Neuronal stem cell (in vitro differentiated cells): ENCODE measurements at regions not wholly inside any gene's neighbourhood (a gene's known extent, or its start where the extent isn't known, plus 50 kb on each side); places are given as distances from the start of the nearest gene placed in this dataset.

Experiments used
- DNase-seq: peaks from one replicate; pipeline ENCODE4 v3.0.0-alpha.2; 2013; ENCODE audit warnings: low spot score
- H2AFZ ChIP-seq: one replicate; pipeline ENCODE4 v1.6.1; 2013; ENCODE audit warnings: mild to moderate bottlenecking, low read length, inconsistent platforms
- H2AK5ac ChIP-seq: 2 replicates; pipeline ENCODE4 v1.6.1; 2013; ENCODE audit warnings: low read depth, mild to moderate bottlenecking, inconsistent platforms, low read length, moderate library complexity, mixed read lengths
- H2BK120ac ChIP-seq: 2 replicates; pipeline ENCODE4 v1.6.1; 2013; ENCODE audit warnings: low read depth, mild to moderate bottlenecking, inconsistent platforms, low read length, moderate library complexity, mixed read lengths
- H2BK12ac ChIP-seq: one replicate; pipeline ENCODE4 v1.6.1; 2013; ENCODE audit warnings: low read length, inconsistent platforms
- H2BK15ac ChIP-seq: 2 replicates; pipeline ENCODE4 v1.6.1; 2013; ENCODE audit warnings: mild to moderate bottlenecking, low read length, inconsistent platforms, mixed read lengths
- H2BK5ac ChIP-seq: one replicate; pipeline ENCODE4 v1.6.1; 2013; ENCODE audit warnings: inconsistent platforms, mild to moderate bottlenecking, low read length, moderate library complexity
- H3K14ac ChIP-seq: one replicate; pipeline ENCODE4 v1.6.1; 2013; ENCODE audit warnings: low read length, inconsistent platforms
- H3K18ac ChIP-seq: 2 replicates; pipeline ENCODE4 v1.6.1; 2013; ENCODE audit warnings: low read length, inconsistent platforms
- H3K23ac ChIP-seq: 2 replicates; pipeline ENCODE4 v1.6.1; 2013; ENCODE audit warnings: low read depth, mild to moderate bottlenecking, mixed read lengths, low read length, inconsistent platforms; ENCODE audit not compliant: poor library complexity
- H3K27ac ChIP-seq: replicated peaks from 3 replicates; pipeline ENCODE4 v1.5.1; 2013; ENCODE audit warnings: low read length, inconsistent platforms
- H3K27me3 ChIP-seq, 3 experiments: 2 replicates each; pipeline ENCODE4 v1.6.1; 2013; ENCODE audit warnings: low read length in 3 of 3, mild to moderate bottlenecking in 2 of 3, inconsistent platforms in 1 of 3, low read depth in 1 of 3, mixed read lengths in 1 of 3, moderate library complexity in 1 of 3; ENCODE audit not compliant: control insufficient read depth in 3 of 3, insufficient read depth in 3 of 3
- H3K36me3 ChIP-seq, 2 donors: replicated peaks in 1 of 2; 2 replicates each; pipeline ENCODE4 v1.6.1; 2013; ENCODE audit warnings: low read length in 2 of 2; ENCODE audit not compliant: control insufficient read depth in 2 of 2, insufficient read depth in 2 of 2
- H3K4ac ChIP-seq: 2 replicates; pipeline ENCODE4 v1.6.1; 2013; ENCODE audit warnings: inconsistent platforms, mild to moderate bottlenecking, low read length, moderate library complexity
- H3K4me1 ChIP-seq, 2 donors: 1 replicate in 1 of 2; 2 replicates in 1 of 2; pipeline ENCODE4 v1.6.1; 2013; ENCODE audit warnings: low read length in 2 of 2, low read depth in 1 of 2; ENCODE audit not compliant: control insufficient read depth in 2 of 2, insufficient read depth in 1 of 2
- H3K4me2 ChIP-seq: one replicate; pipeline ENCODE4 v1.6.1; 2013; ENCODE audit warnings: mild to moderate bottlenecking, low read length, inconsistent platforms; ENCODE audit not compliant: insufficient read depth, poor library complexity, severe bottlenecking
- H3K4me3 ChIP-seq, 2 donors: 2 replicates each; pipeline ENCODE4 v1.5.1; 2013; ENCODE audit warnings: low read length in 2 of 2, mild to moderate bottlenecking in 2 of 2, inconsistent platforms in 1 of 2, moderate library complexity in 1 of 2
- H3K79me1 ChIP-seq: one replicate; pipeline ENCODE4 v1.6.1; 2013; ENCODE audit warnings: low read depth, mild to moderate bottlenecking, inconsistent platforms, low read length, moderate library complexity
- H3K9ac ChIP-seq: one replicate; pipeline ENCODE4 v1.6.1; 2013; ENCODE audit warnings: mild to moderate bottlenecking, low read depth, low read length, inconsistent platforms; ENCODE audit not compliant: poor library complexity
- H3K9me3 ChIP-seq, 2 donors: replicated peaks in 1 of 2; 2 replicates each; pipeline versions ENCODE3 to v1.6.1; 2013; ENCODE audit warnings: low read length in 2 of 2, mild to moderate bottlenecking in 2 of 2, inconsistent platforms in 1 of 2, low read depth in 1 of 2, mixed read lengths in 1 of 2, moderate library complexity in 1 of 2; ENCODE audit not compliant: control insufficient read depth in 2 of 2, insufficient read depth in 1 of 2
- H4K8ac ChIP-seq: one replicate; pipeline ENCODE4 v1.6.1; 2013; ENCODE audit warnings: low read depth, mild to moderate bottlenecking, inconsistent platforms, low read length, moderate library complexity
- H4K91ac ChIP-seq: one replicate; pipeline ENCODE4 v1.6.1; 2013; ENCODE audit warnings: low read length, low read depth, mild to moderate bottlenecking, inconsistent platforms; ENCODE audit not compliant: poor library complexity
- WGBS, 2 donors: extraction: QIAGEN DNeasy Blood & Tissue Kit; methylation state at CpG; one replicate each; pipeline ENCODE4 v1.1.7; 2013; ENCODE audit warnings: missing lambda C conversion rate in 2 of 2, mixed read lengths in 1 of 2; ENCODE audit not compliant: insufficient read length in 2 of 2, insufficient replicate concordance in 1 of 2; ENCODE audit errors: extremely low coverage in 2 of 2; 5-methylcytosine and 5-hydroxymethylcytosine counted together

DNA sequence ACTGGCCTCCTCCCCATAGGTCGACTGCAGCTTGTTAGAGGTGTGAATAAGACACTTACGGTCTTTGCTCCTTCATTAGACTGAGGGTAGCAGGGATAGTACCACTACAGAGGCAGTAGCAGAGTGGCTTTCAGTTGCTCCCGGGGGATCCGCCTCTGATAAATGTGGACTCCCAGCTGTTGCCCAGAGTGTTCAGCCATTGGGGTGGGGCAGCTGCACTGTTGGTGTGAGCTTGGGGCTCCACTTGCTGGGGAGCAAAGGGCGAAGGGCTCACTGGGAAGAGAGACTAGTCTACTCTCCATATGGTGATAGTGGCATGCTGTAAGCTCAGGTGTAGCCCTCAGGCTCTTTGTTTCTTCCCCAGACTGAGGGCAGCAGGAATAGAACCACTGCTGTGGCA, 239.1 kb downstream of the LRRN1 start:
- Histone ChIP-seq H3K27me3 (no peaks in the 10 kb centered on the region), H3K27ac (no peak overlapping the region), H3K9ac (no peak overlapping the region), H3K79me1 (no peaks in the 10 kb centered on the region), H3K4ac (no peak overlapping the region), H3K18ac (peak overlapping the region; percentile 54), H2BK120ac (peak overlapping the region; percentile 55), H2AFZ (no peak overlapping the region), H2AK5ac (peak overlapping the region; percentile 85), H2BK12ac (no peak overlapping the region), H3K4me3 (no peak overlapping the region), H4K8ac (no peak overlapping the region), H3K14ac (no peak overlapping the region), H3K4me2 (no peak overlapping the region), H3K23ac (no peak overlapping the region), H4K91ac (no peak overlapping the region), H3K9me3 (peaks cover 0 to 2% of the 10 kb centered on the region in 2 donors), H2BK15ac (no peak overlapping the region), H3K36me3 (no peaks in the 10 kb centered on the region), H2BK5ac (no peak overlapping the region), H3K4me1 (peaks cover 0 to 3% of the 10 kb centered on the region in 2 donors)
- DNase-seq: no peak
- no CpG with 5 or more reads among the region's 5 CpGs for WGBS, 2 donors

DNA sequence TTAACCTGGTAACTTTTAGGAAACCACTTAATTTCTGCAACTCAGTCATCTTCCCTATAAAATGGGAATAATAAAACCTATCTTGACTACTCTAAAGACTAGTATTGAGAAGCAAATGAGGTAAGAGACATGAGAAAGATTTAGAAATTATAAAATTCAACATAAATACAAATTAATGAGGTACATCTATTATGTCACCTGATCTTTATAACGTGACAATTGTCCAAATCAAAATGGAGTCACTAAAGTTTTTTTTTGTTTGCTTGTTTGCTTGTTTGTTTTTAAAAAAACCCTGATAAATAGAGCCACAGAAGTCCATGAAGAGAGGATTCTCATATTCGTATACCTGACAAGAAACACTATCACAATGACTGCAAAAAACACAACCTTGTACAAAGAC, 242.8 kb downstream of the LRRN1 start:
- H3K9ac ChIP-seq: no peak overlapping the region
- H3K23ac ChIP-seq: no peak overlapping the region
- H2AFZ ChIP-seq: no peak overlapping the region
- peaks cover 0 to 2% of the 10 kb centered on the region in 2 donors for H3K9me3 ChIP-seq
- H2AK5ac ChIP-seq: no peak overlapping the region
- H3K18ac ChIP-seq: no peak overlapping the region
- H3K4ac ChIP-seq: no peak overlapping the region
- H2BK15ac ChIP-seq: no peak overlapping the region
- DNase-seq: no peak
- H4K91ac ChIP-seq: no peak overlapping the region
- H4K8ac ChIP-seq: no peak overlapping the region
- H3K4me3 ChIP-seq: no peak overlapping the region
- no peaks in the 10 kb centered on the region for H3K27me3 ChIP-seq
- no CpG with 5 or more reads among the region's 2 CpGs for WGBS, 2 donors
- no peak overlapping the region for H2BK5ac ChIP-seq
- H3K36me3 ChIP-seq: no peaks in the 10 kb centered on the region
- H3K79me1 ChIP-seq: no peaks in the 10 kb centered on the region
- H3K27ac ChIP-seq: no peak overlapping the region
- H3K14ac ChIP-seq: no peak overlapping the region
- no peak overlapping the region for H2BK120ac ChIP-seq
- H2BK12ac ChIP-seq: no peak overlapping the region
- peaks cover 0 to 3% of the 10 kb centered on the region in 2 donors for H3K4me1 ChIP-seq
- no peak overlapping the region for H3K4me2 ChIP-seq

DNA sequence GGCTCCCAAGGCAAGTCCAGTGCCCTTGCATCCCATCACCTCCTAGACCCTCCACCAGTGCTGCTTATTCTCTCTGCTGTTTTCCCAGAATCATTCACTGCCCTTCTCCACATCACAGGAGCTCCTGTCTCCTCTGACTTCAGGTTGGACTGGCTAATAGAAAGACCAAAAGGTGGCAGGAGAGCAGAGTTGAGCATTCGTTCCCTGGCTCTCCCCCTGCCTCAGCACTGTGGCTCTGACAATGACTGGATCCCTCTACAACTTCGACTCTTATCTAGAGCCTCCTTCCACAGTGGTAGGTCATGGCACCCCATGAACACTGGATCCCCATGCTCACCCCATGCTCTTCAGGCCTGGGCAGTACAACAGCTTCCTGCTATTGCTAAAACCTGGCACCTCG, 243.6 kb downstream of the LRRN1 start:
- Histone ChIP-seq H2AFZ (no peak overlapping the region), H2BK12ac (no peak overlapping the region), H3K79me1 (no peaks in the 10 kb centered on the region), H3K4me2 (no peak overlapping the region), H3K14ac (no peak overlapping the region), H2BK15ac (no peak overlapping the region), H3K4me1 (peaks cover 0 to 3% of the 10 kb centered on the region in 2 donors), H3K9me3 (peaks cover 0 to 1% of the 10 kb centered on the region in 2 donors), H3K9ac (no peak overlapping the region), H3K4ac (no peak overlapping the region), H2BK120ac (no peak overlapping the region), H3K4me3 (no peak overlapping the region), H2AK5ac (no peak overlapping the region), H3K36me3 (no peaks in the 10 kb centered on the region), H4K8ac (no peak overlapping the region), H2BK5ac (no peak overlapping the region), H3K23ac (no peak overlapping the region), H3K18ac (no peak overlapping the region), H3K27ac (no peak overlapping the region), H4K91ac (no peak overlapping the region), H3K27me3 (no peaks in the 10 kb centered on the region)
- WGBS, 2 donors: no CpG with 5 or more reads among the region's 3 CpGs
- DNase-seq: no peak

DNA sequence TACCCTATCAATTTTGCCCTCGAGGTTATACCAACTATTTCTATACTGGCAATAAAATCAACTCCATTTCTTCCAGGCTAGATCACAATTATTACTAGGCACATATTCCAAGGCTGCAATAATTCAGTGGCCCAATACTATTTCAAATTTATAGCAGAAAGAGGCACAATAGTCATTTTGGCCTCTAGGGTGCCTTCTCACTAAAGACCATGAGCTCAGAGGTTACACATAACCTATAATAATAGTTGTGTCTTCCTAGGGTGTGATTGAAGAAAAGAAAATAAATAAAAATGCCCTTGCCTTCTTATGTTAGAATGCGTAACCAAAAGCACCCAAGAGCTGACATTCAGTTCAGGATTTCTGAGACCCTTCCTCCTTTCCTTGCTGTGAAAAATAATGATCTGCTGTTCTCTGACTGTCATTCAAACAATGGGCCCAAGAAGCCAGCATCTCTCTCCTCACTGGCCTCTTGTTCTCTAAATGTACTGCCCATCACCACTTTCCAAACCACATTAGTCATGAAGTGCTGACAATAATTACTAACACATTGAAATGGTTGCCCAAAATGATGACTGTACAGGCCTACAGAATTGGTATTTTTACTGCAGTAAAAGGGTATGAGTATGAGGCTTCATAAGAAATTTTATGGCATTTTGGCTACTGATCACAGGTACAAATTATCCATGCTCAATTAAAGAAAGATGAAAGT, 244.8 kb downstream of the LRRN1 start:
- Histone ChIP-seq H3K4me2 (no peak overlapping the region), H3K27ac (no peak overlapping the region), H3K23ac (no peak overlapping the region), H3K4me1 (peaks cover 0 to 3% of the 10 kb centered on the region in 2 donors), H3K79me1 (no peaks in the 10 kb centered on the region), H2BK120ac (no peak overlapping the region), H3K4me3 (no peak overlapping the region), H2AFZ (no peak overlapping the region), H4K91ac (no peak overlapping the region), H3K27me3 (no peaks in the 10 kb centered on the region), H3K9ac (no peak overlapping the region), H4K8ac (no peak overlapping the region), H3K4ac (no peak overlapping the region), H2BK12ac (no peak overlapping the region), H3K36me3 (no peaks in the 10 kb centered on the region), H2AK5ac (no peak overlapping the region), H3K14ac (no peak overlapping the region), H2BK5ac (no peak overlapping the region), H3K18ac (no peak overlapping the region), H2BK15ac (no peak overlapping the region), H3K9me3 (peaks cover 0 to 1% of the 10 kb centered on the region in 2 donors)
- no peak for DNase-seq
- no CpG with 5 or more reads among the region's 2 CpGs for WGBS, 2 donors
